ENCODE measurements at regions not wholly inside any gene's neighbourhood (a gene's known extent, or its start where the extent isn't known, plus 50 kb on each side); places are given as distances from the start of the nearest gene placed in this dataset.
"Not testable (repeated sequence)": the region's sequence is repeated elsewhere in the genome, so short reads cannot be mapped to it uniquely, and the experiment has no call there.

DNA sequence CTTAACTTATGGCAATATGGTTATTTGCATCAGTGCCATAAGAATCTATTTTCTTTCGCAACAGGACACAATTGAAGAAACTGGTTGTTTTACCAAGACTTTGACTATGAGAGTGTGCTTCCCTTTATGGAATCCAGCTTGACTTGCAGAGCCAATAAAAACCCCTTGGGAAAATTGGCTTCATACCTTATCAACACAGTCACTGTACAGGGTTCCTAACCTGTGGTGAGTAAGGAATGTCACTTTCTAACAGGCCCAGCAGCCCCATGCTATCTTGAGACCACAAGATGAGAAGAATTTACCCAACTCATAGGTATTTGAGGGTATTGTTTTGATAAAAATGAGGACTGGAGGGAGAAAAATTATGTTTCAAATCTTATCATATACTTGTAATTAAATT, 418.5 kb upstream of the MAP2 start (continued):
- TF ChIP-seq EP300 (IDR thresholded peaks at IDR 0.05; ENCODE audit: borderline replicate concordance in 1 of 2, low read depth in 1 of 2, low read length in 1 of 2) (no peak), TEAD4 (IDR thresholded peaks at IDR 0.05; ENCODE audit: borderline replicate concordance, insufficient read depth) (no peak)

DNA sequence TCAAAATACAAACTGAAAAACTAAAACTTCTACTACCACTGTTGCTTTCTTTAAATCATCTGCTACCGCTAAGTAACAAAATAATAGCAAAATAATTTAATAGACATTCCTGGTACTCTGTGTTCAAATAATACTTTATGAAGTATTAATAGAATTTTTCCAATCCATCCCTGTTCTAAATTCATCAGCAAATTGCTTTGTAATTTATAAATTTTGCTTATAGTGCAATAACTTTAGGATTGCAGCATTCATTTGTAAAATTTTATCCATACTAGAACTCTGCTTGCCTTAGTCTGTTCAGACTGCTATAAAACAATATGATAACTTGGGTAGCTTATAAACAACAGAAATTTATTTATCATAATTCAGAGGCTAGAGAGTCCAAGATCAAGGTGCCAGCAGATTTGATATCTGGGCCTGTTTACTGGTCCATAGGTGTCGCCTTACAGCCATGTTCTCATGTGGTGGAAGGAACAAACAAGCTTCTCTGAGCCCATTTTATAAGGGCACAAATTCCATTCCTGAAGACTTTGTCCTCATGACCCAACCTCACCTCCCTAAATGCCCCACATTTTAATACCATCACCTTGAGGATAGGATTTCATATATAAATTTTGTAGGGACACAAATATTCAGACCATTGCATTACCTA, 415.1 kb upstream of the MAP2 start:
- ChIA-PET CTCF (no interaction called here), POLR2A (no interaction called here)
- no peak overlapping the region for H2AFZ ChIP-seq (ENCODE audit: low read depth)
- no peak for DNase-seq
- H3K36me3 ChIP-seq (replicated peaks in 1 of 2; ENCODE audit: control insufficient read depth in 1 of 2, insufficient read depth in 2 of 2, low read length in 1 of 2), result no peaks in the 10 kb centered on the region
- no peak overlapping the region for H3K4me2 ChIP-seq
- WGBS (ENCODE audit: low lambda C conversion rate), result 36% methylated on average over 2 of the region's 2 CpGs
- H3K27me3 ChIP-seq (ENCODE audit: insufficient read depth), result no peaks in the 10 kb centered on the region
- no peaks in the 10 kb centered on the region for H3K4me1 ChIP-seq (ENCODE audit: control insufficient read depth in 1 of 2, insufficient read depth in 2 of 2, low read depth in 1 of 2, low read length in 1 of 2)
- H3F3A ChIP-seq (replicated peaks; ENCODE audit: insufficient read depth), result no peaks in the 10 kb centered on the region
- no peaks in the 10 kb centered on the region for H3K79me2 ChIP-seq (ENCODE audit: insufficient read depth)
- no peak overlapping the region for H3K9ac ChIP-seq
- no peaks in the 10 kb centered on the region for H4K20me1 ChIP-seq (ENCODE audit: insufficient read depth)
- no peak overlapping the region for H3K27ac ChIP-seq (ENCODE audit: low read depth in 2 of 2, low read length in 1 of 2)
- no peak for TF ChIP-seq EP300 (IDR thresholded peaks at IDR 0.05; ENCODE audit: borderline replicate concordance in 1 of 2, low read depth in 1 of 2, low read length in 1 of 2)
- no peak for TF ChIP-seq MEF2A (IDR thresholded peaks at IDR 0.05; ENCODE audit: borderline replicate concordance, low read depth)
- TF ChIP-seq, protein P1, sequence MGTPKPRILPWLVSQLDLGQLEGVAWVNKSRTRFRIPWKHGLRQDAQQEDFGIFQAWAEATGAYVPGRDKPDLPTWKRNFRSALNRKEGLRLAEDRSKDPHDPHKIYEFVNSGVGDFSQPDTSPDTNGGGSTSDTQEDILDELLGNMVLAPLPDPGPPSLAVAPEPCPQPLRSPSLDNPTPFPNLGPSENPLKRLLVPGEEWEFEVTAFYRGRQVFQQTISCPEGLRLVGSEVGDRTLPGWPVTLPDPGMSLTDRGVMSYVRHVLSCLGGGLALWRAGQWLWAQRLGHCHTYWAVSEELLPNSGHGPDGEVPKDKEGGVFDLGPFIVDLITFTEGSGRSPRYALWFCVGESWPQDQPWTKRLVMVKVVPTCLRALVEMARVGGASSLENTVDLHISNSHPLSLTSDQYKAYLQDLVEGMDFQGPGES (IDR thresholded peaks at IDR 0.05; ENCODE audit: low read depth, low read length), result no peak
- TF ChIP-seq NRF1 (IDR thresholded peaks at IDR 0.05; ENCODE audit: low read depth, low read length), result no peak
- TF ChIP-seq, protein P2, sequence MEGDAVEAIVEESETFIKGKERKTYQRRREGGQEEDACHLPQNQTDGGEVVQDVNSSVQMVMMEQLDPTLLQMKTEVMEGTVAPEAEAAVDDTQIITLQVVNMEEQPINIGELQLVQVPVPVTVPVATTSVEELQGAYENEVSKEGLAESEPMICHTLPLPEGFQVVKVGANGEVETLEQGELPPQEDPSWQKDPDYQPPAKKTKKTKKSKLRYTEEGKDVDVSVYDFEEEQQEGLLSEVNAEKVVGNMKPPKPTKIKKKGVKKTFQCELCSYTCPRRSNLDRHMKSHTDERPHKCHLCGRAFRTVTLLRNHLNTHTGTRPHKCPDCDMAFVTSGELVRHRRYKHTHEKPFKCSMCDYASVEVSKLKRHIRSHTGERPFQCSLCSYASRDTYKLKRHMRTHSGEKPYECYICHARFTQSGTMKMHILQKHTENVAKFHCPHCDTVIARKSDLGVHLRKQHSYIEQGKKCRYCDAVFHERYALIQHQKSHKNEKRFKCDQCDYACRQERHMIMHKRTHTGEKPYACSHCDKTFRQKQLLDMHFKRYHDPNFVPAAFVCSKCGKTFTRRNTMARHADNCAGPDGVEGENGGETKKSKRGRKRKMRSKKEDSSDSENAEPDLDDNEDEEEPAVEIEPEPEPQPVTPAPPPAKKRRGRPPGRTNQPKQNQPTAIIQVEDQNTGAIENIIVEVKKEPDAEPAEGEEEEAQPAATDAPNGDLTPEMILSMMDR (IDR thresholded peaks at IDR 0.05), result no peak
- TF ChIP-seq RXRA (IDR thresholded peaks at IDR 0.05; ENCODE audit: borderline replicate concordance, low read depth), result no peak
- TF ChIP-seq FOSL2 (IDR thresholded peaks at IDR 0.05; ENCODE audit: borderline replicate concordance, low read depth), result no peak
- TF ChIP-seq, protein P3, sequence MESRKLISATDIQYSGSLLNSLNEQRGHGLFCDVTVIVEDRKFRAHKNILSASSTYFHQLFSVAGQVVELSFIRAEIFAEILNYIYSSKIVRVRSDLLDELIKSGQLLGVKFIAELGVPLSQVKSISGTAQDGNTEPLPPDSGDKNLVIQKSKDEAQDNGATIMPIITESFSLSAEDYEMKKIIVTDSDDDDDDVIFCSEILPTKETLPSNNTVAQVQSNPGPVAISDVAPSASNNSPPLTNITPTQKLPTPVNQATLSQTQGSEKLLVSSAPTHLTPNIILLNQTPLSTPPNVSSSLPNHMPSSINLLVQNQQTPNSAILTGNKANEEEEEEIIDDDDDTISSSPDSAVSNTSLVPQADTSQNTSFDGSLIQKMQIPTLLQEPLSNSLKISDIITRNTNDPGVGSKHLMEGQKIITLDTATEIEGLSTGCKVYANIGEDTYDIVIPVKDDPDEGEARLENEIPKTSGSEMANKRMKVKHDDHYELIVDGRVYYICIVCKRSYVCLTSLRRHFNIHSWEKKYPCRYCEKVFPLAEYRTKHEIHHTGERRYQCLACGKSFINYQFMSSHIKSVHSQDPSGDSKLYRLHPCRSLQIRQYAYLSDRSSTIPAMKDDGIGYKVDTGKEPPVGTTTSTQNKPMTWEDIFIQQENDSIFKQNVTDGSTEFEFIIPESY (IDR thresholded peaks at IDR 0.05; ENCODE audit: borderline replicate concordance, low read depth), result no peak
- no peak for TF ChIP-seq FOXJ3 (CRISPR knock-in tag; IDR thresholded peaks at IDR 0.05)
- TF ChIP-seq TAF1 (IDR thresholded peaks at IDR 0.05; ENCODE audit: borderline replicate concordance, low read depth, low read length), result no peak
- no peak for TF ChIP-seq YY1 (IDR thresholded peaks at IDR 0.05; ENCODE audit: low read depth)
- TF ChIP-seq RCOR1 (IDR thresholded peaks at IDR 0.05; ENCODE audit: low read length), result no peak
- no peak for TF ChIP-seq POLR2AphosphoS5 (IDR thresholded peaks at IDR 0.05; ENCODE audit: low read depth, low read length)
- H3K9me2 ChIP-seq, result no peaks in the 10 kb centered on the region
- H3K9me3 ChIP-seq, result no peaks in the 10 kb centered on the region
- H3K4me3 ChIP-seq (ENCODE audit: low read depth in 2 of 2, low read length in 1 of 2), result no peak overlapping the region

DNA sequence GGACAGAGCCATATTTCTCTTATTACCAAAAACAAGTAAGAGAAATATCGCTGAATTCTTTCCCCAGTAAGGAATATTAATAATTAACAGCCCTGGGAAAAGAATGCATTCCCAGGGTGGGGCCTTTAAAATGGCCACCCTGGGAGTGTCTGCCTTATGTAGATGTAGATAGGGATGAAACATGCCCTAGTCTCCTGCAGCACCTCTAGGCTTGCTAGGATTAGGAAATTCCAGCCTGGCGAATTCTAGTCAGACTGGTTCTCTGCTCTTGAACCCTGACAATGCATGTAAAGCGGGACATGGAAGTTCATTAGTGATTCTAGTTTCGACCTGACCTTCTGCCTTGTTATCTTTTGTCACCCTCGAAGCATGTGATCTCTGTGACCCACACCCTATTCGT, 405.2 kb upstream of the MAP2 start:
- H3K9me3 ChIP-seq; H3K4me1 ChIP-seq (ENCODE audit: control insufficient read depth in 1 of 2, insufficient read depth in 2 of 2, low read depth in 1 of 2, low read length in 1 of 2); H3K79me2 ChIP-seq (ENCODE audit: insufficient read depth); H3K27ac ChIP-seq (ENCODE audit: low read depth in 2 of 2, low read length in 1 of 2); H3K36me3 ChIP-seq (replicated peaks in 1 of 2; ENCODE audit: control insufficient read depth in 1 of 2, insufficient read depth in 2 of 2, low read length in 1 of 2); H3F3A ChIP-seq (replicated peaks; ENCODE audit: insufficient read depth); H3K4me2 ChIP-seq; H3K27me3 ChIP-seq (ENCODE audit: insufficient read depth); H4K20me1 ChIP-seq (ENCODE audit: insufficient read depth); H3K9me2 ChIP-seq; H3K9ac ChIP-seq; H2AFZ ChIP-seq (ENCODE audit: low read depth); POLR2A ChIA-PET; CTCF ChIA-PET; H3K4me3 ChIP-seq (ENCODE audit: low read depth in 2 of 2, low read length in 1 of 2); DNase-seq: not testable (repeated sequence)
- 11% methylated on average over 6 of the region's 6 CpGs for WGBS (ENCODE audit: low lambda C conversion rate)

Data from SK-N-SH (cell line).